ENCODE measurements at regions not wholly inside any gene's neighbourhood (a gene's known extent, or its start where the extent isn't known, plus 50 kb on each side); places are given as distances from the start of the nearest gene placed in this dataset.

DNA sequence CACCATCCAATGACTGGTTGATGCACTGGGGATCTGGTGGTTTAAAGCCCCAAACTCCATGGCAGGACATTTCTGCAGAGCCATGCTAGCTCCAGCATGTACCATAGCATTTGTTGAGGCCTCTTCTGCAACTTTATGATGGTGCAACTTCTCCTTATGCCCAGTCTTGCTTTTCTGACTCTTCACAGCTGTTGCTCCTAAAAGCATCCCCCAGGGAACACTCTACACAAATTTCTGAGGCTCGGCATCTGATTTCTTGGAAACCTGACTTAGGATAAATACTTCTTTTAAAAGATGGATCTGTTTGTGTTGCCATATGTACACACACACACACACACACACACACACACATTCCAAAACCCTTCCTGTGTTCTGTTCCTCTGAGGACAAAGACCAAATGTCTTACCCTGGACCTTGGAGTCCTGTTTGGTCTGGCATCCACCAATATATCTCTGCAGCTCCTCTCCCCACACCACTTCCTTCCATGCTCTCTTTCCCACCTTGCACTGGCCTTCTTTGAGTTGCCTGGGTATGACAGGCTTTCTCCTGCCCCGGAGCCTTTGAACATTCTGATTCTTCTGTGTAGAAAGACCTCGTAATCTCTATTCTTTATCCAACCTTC is 388.5 kb upstream of the ZNF507 start:
- DNase-seq = no peak

DNA sequence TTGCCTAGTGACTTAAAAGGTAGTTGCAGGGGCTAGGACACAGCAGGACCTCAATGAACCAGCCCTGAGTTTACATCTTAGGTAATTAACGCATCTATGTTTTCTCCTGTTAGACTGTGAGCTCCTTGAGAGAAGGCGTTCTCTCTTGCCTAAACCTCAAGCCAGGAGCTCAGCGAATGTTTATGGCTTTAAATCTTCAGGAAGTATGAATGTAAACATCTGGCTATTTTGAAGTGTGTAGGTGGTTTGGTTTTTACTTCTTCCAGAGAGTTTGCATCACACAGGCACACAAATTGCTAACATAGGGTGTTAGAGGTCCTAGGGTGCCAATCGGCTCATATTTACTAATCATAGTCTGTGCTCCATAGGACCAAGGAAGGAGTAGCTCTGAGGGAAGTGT is 387.7 kb upstream of the ZNF507 start:
- no peak for DNase-seq

DNA sequence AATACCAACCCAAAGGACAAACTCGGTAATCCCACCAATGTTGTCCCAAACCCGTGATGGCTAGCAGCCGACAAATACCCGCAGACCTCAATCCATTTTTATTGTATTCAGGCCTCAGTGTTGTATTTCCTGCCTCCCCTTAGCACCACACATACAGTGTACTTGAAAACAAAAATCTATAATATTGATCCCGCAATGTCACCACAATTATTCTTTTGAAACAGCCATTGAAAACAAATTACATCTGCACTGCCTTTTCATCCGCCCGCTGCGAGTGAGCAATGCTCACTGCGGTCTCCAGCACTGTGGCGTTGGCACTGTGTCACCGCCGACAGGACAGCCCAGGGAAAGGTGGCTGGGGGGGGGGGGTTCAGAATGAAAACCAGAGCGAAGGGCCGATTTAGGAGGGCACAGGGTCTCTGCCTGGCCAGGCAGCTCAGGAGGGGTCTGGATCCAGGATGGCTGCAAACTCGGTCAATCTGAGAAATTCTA is 385.8 kb upstream of the ZNF507 start:
- DNase-seq = no peak

DNA sequence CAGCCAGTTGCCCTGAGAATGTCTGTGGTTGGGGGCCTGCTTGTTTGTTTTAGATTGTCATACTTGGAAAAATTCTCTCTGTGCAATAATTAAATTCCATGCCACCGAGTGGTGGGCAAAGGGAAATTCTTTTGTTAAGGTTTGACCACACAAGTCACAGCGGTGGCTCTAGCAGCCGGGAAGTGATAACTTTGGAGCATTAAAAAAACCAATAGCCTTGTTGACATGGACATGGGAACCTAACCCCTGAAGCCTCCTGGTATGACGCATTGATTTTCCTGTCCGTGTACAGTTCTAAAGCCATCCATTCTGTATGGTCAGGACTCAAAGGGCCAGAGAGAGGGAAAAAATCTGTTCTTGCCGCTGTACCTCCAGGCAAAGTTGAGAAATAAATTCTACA is 384.9 kb upstream of the ZNF507 start:
- no peak for DNase-seq

DNA sequence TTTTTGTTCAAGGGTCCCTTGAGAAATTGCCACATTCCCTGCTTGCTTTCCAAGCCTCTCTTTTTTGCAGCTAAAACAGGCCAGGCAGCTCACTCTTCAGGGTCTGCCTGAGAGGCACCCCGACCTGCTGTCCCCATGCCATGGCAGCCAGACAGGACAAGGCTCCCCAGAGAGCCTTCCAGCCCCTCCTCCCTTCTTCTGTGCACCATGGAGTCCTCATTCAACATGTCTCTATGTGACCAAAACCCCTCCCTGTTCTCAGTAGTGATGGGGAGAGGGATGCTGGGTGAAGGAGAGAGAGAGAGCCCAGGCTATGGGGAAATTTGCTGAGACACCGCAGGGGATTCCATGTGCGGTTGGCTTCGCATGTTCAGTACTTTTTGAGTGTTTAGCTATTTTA is 384.2 kb upstream of the ZNF507 start:
- DNase-seq = no peak

DNA sequence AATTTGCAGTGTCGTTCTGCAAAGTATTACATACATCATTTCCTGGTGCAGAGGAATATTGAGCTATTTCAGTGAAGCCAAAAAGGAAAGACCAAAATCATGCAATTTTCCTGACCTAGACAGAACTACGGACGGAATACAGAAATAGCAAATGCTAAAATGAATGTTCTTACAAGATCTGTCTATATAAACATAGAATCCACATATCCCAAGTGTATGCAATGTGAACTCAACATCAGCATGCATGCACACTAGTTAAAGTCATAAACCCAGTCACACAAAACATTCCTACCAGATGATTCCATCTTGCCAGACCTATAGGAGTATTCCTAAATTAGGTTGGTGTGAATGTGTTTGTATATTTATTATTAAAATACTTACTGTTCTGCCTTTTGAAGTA is 383.7 kb upstream of the ZNF507 start:
- DNase-seq = no peak

DNA sequence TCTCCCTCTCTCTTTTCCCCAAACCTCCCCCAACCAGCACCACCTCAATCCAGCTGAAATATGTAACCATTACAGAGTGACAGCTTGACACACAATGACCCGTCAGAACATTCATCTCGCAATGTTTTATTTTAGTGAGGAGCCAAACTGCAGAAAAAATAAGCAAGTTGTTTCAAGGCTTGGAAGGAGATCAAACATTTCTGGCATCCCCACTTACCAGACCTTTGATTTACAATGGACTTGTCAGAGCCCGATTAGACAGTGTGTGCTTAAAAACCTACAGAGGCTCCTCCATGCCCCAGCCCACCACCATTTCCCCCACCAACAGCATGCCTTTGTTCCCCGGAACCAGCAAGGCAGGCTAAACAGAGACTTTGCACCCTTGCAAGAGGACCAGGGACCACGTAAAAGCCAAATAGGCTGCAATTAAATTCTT is 382.8 kb upstream of the ZNF507 start:
- no peak for DNase-seq

DNA sequence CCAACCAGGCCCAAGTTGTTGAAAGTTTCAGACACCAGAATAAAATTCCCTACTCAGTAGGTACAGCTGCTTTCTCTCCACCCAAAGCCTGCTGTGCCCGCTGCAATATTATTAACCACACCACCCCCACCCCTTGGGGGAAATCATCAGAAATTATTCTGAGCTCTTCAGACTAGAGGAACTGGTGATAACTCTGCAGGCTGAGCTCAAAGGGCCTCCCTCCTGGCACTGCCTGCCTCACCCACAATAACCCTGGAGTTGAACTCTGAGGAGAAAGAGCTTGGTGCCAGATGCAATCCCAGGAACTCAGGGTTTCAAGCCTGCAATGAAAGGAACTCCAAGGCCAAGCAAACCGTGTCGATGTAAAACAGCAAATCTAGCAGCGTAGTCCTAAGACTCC is 381.7 kb upstream of the ZNF507 start:
- no peak for DNase-seq

DNA sequence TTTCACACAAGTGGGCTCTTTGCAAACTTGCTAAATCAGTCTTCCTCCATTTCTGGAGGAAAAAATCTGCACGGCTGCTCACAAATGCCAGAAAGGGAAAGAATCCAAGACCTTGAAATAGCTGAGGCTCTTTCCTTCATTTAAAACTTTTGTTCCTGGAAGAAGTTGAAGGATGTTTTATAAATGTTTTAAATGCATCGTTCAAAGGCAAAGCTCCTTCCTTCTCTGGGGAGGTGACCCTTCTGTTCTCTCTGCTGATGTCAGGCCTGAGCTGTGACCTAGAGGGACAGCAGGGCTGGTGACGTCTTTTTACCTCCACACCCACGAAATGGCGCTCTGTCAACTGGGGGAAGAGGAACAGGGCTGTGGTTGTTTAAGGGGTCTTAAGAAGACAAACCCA is 376.4 kb upstream of the ZNF507 start:
- peak; percentile 5 for DNase-seq

DNA sequence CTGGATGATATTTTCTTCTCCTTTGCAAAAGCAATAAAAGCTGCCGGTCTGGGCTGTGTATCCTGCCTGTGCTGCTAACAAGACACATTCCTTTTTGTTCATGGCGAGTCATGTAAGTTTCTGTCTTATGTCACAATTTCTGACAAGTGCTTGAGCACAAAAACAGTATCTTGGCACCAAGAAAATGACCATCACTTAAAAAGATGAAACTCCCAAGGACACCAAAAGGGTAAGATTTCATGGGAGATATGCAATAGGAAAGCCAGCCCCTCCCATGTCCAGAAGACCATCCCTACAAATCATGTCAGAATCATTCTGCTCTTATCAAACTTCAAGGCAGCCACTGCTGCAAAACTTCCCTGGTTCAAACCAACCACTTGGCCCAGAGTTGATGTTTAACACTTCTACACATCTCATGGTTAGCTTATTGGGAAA is 375.4 kb upstream of the ZNF507 start:
- DNase-seq = no peak

DNA sequence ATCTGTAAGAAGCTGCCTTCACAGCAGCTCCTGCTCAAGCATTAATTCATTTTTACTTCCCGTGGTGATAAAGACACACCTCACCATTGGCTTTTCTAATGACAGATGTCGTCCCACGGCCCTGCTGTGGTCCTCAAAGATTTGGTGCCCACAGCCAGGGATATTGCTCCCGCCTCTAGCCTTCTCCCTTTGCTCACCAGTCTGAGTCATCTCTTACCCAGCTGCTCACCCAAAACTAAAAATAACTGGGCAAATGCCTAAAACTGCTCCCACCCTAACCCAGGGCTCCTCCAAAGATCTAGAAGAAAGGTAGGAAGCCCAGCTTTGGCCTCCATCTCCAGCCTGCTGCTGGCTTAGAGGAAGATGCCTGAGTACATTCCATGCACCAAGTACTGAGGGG is 371.1 kb upstream of the ZNF507 start:
- DNase-seq = no peak

DNA sequence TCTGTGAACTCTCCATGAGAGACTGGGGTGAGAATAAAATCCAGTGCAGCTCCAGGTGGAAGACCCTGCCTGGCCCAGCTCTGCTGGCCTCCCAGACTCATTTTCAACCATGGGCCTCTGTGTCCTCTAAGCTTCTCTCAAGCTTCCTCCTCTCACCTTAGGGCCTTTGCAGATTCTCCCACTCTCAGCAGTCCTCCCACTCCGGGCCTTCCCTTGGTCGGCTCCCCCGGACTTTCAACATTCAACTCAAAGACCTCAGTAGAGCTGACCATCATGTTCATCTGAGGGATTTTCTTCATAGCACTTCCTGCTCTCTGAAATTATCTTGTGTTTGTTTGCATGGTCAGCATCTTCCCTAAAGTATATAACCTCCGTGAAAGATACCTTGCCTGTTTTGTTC is 370.5 kb upstream of the ZNF507 start:
- DNase-seq = no peak

DNA sequence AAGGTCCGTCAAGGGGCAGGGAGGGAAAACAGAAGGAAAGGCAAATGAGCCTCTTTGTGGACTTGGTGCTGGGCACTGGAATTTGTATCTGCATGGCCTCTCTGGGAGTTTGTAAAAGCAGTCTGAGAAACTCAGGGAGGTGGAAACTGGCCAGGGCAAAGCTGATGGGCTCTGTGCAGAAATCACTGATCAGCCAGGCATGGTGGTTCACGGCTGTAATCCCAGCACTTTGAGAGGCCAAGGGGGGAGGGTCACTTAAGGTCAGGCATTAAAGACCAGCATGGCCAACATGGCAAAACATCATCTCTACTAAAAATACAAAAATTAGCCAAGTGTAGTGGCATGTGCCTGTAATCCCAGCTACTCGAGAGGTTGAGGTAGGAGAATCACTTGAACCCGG is 369.9 kb upstream of the ZNF507 start:
- DNase-seq = no peak

DNA sequence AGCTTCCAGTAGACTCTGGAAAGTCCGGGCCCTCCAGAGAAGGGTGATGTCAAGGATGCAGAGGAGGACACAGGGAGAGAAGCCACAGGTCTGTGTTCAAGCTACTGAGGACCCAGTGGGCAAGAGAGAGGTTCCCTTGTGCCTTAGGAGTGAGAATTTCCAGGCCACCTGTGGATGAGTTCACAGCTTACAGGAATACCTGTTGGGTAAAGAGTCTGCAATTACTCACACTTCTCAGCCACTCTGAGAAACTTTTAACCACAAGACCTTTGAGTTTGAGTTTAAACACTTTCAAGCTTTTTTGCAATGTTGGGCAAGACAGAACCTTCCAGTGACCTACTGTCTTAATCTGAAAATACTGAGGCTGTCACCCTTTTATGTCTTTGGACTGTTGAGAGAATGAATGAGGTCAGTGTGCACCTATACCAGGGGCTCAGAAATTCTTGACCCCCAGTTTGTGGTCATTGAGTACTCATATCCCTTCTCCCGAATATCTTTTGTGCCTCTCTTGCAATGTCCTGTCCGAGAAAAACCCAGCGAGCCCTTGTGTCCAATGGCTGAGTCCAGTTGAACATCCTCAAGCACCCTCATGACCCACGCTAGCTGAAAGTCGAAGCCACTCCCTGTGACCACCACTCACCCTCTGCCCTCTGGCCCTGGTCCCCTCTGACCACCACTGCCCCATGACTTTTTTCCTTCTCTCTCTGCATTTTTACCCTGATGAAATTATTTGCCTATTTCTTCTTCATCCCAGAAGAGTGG is 368.5 kb upstream of the ZNF507 start:
- DNase-seq = no peak

DNA sequence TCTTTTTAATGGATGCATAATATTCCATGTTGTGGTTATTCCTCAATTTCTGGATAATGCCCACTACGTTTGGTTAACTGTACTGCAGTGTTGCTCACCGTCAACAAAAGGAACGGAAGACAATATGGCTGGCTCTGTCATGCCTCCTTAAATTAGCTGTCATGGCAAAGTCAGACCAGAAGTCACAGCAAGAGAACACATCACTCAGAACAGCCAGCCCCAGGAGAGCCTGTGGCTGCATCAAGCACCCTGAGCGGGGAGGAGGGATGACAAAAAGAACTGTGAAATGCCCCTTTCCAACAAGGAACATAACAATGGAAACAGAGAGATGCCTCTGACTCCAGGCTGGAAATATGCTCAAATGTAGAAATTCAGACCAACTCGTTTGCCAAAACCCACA is 366.0 kb upstream of the ZNF507 start:
- no peak for DNase-seq

DNA sequence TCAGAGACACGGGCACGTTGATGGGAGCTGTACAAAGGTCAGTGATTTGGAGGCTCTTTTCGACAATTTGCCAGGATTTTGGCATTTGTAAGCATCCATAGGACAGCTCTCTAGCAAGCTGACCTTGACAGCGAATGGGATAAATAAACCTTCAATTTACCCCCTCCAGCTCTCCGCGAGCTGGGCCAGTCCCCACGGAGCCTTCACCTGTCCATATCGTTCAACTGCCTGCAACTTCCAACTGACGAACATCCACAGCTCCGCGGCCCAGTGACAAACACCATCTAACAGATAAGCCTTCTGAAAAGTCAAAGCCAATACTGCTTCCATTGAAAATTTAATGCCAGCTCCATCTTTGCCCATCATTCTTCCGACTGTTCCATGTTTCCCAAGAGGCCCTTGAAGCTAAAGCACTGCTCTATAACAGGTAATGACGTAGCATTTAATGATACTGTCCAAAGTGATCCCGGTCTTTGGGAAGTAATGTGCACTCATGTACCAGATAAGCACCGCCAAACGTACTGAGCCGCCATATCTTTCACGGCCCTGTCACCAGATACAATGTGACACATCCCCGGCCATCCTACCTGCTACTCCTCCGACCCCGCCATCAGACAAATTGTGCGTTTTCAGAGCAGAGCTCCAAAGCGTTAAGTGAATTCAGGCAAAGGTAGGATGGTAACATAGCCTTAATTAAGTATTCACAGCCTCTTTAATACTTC is 365.3 kb upstream of the ZNF507 start:
- DNase-seq = no peak

DNA sequence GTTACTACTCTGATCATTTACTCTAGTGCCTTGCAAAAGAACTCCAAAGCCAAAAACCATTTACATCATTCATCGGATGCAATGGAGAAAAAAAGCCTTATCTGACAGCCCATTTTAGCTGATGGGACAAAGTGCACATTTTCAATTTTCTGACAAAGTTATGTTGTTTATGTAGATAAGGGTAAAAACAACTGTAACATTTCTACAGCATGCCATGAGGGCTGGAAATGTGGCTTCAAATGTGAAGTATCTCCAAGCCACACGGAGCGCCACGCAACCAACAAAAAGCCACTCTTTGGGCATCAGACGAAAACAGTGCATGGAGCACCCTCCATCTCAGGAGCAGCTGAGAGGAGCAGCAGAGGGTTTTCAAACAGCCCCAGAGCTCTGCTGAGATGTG is 364.6 kb upstream of the ZNF507 start:
- DNase-seq = no peak

DNA sequence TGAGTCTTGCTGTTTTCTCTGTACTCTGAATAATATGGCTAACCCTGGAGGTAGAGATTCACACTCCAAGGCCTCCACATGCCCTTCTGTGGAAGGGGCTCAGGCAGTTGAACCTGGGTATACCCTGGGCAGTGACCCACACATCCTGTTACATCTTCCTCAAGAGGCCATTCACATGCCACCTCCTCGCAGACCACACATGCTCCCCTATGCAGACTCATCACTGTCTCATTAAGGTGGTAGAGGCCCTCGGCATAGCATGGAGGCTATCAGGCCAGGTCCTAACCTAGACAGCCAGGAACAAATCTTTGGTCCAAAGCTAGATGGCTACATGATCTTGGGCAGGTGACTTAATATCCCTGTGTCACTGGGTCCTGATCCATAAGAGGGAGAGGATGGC is 363.9 kb upstream of the ZNF507 start:
- DNase-seq = no peak

DNA sequence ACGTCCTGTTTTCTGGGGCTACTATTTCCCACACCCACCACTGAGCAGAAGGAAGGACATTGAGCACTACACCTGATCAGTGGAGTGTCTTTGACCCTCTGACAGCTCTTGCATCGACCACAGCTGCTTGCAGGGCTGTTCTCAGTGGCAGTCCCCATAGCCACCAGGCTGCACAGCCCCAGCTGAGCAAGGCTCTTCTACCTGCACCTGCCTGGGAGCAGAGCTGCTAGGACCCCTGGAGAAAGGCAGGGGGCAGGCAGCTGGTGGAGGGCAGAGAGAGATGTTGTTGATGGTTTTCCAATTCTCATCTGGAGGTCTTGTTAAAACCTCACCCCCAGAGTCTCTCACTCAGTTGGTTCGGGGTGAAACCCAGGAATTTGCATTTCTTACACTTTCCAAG is 361.8 kb upstream of the ZNF507 start:
- no peak for DNase-seq

DNA sequence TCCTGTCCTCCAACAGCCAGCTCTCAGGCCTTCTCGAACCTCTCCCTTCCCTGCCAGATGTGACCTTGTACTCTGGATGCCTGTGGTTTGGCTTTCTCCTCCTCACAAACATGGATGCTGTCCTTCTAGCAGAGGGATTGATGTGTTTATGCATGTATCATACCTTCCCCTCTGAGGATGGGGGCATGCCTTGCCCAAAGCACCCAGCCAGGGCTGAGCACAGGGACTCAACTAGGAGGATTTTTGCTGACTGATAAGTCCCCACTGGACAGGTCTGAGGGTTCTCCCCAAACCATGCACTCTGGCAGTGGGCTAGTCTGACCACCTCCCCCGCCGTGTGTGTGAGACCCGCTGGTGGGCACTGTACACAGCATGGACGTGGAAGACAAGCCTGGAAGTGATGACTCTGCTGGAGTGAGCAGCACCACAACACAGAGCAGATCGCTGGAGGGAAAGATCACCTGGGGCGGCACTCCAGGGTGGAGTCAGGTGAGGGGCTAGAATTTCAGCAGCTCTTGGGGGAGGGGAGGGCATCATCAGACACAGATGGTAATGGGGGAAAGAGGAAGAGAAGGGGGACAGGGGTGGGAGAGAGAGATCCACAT is 360.3 kb upstream of the ZNF507 start:
- DNase-seq = no peak

DNA sequence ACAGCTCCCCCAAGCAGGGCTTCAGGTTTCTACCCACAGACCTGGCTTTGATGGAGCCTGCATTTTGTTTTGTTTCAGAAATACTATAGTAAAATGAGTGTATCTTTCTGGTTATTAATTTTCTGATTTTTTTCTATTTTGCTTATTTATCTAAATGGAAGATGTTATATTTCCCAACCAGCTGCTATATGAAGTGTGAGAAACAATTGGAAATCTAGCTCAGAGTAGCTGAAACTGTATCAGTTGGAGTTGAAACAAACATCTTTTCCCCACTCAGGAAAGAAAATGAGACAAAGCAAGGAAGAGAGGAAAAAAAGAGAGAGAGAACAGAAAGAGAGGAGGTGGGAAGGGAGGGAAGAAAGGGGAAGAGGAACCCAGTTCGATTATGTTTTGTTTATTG is 358.5 kb upstream of the ZNF507 start:
- DNase-seq = no peak

DNA sequence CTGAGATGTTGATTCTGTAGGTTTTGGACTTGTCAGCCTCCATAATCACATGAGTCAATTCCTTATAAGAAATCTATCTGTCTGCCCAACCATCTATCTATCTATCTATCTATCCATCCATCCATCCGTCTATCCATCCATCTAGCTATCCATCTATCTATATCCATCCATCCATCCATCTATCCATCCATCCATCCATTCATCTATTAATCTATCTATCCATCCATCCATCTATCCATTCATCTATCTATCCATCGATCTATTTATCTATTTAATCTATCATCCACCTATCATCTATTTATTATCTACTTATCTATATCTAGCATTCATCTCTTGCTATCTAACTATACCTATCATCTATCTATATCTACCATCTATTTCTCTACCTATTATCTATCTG is 357.2 kb upstream of the ZNF507 start:
- no peak for DNase-seq

DNA sequence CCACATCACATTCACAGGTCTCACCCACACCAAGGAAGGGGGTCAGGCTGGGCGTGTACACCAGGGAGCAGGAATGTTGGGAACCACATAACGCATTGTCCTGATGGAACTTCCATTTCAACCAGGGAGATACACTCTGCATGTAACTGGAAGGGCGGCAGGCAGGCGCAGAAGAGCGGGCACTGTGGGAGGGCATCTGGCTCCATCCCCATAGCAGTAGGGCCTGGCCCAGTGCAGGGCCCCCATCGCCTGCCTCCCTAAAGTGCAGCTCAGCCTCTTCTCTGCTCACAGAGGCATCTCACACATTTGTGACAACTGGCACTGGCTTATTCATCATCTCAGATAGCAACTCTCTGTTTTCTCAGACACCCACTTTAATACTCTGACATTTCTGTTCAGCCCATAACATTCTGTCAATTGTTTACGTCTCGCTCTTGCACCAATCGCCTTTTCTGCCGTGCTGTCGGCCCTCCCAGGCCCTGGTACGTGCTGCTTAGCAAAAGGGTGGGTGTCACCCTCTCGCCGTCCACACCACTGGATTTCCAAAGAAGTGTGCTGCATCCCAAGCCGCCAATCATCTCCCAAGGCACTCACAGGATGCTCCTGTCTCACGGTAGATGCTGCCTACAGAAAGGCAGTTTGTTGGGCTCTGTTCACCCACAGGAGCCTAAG is 353.3 kb upstream of the ZNF507 start:
- DNase-seq = no peak
